VCaP (cell line): ENCODE measurements at regions not wholly inside any gene's neighbourhood (a gene's known extent, or its start where the extent isn't known, plus 50 kb on each side); places are given as distances from the start of the nearest gene placed in this dataset.

Experiments
- H3K27ac ChIP-seq: fragments of 450-650 bp; 2 replicates; pipeline ENCODE4 v1.5.1; 2017
- CTCF ChIP-seq: fragments of 450-650 bp; conservative IDR thresholded peaks from 2 replicates; pipeline ENCODE4 v1.5.1; 2017; ENCODE audit warnings: mild to moderate bottlenecking, moderate library complexity

GRCh38 chr2:228875152-228875900 lies 395.8 kb downstream of the PID1 start:
- H3K27ac ChIP-seq: no peak overlapping the region
- TF ChIP-seq CTCF: no peak

DNA sequence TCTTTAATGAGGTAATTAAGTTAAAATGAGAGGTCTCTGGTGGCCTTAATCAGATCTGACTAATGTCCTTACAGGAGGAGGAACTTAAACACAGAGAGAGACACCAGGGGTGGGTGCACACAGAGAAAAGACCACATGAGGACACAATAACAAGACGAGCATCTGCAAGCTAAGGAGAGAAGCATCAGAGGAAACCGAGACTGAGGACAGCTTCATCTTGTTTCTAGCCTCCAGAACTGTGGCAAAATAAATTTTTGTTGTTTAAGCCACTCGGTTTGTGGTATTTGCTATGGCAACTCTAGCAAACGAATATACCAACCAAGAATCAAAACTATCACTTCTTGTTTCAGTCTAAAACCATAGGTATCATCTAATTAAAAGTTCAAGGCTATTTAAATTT lies 400.1 kb downstream of the PID1 start:
- no peak for TF ChIP-seq CTCF
- no peak overlapping the region for H3K27ac ChIP-seq

DNA sequence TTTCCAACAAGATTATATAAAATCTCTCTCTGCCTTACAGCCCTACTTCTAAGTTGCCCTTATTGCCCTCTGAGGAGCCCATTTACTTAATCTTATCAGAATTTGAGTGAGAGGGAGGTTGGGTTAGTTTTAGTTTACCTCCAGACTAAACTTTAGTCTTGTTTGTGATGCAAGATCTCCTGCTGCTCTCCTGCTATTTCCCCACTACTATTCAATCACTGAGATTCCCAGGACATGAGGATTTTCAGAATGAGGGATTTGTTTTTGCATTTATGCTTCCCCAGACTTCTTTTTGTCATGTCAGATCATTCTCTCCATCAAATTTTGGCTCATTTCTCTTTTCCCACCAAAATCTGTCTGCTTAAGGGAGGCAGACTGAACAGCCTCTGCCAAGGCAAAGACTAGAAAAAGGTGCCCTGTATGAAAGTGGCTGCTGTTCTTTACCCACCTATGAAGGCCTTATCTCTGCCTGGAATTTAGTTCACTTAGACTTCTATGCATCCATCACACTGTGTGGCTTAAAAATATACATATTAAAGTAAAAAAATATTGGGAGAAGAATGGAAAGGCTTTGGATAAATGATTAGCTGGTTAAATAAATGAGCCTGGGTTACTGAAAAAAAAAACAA lies 401.3 kb downstream of the PID1 start:
- TF ChIP-seq CTCF: no peak

DNA sequence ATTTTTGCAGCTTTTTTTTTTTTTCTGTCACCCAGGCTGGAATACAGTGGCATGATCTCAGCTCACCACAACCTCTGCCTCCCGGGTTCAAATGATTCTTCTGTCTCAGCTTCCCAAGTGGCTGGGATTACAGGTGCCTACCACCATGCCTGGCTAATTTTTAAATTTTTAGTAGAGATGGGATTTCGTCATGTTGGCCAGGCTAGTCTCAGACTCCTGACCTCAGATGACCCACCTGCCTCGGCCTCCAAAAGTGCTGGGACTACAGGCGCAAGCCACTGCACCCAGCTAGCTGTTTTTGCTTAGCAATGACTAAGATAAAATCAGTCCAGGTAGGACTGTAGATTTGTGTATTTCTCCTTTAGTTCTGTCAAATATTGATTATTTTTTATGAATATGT lies 403.7 kb downstream of the PID1 start:
- no peak for TF ChIP-seq CTCF
- H3K27ac ChIP-seq: no peak overlapping the region

More for the DNA sequence above, 401.3 kb downstream of the PID1 start:
- H3K27ac ChIP-seq: no peak overlapping the region

GRCh38 chr2:228866781-228867180 lies 404.3 kb downstream of the PID1 start:
- H3K27ac ChIP-seq: no peak overlapping the region
- no peak for TF ChIP-seq CTCF

GRCh38 chr2:228866044-228866443 lies 405.0 kb downstream of the PID1 start:
- H3K27ac ChIP-seq: no peak overlapping the region
- TF ChIP-seq CTCF: no peak

DNA sequence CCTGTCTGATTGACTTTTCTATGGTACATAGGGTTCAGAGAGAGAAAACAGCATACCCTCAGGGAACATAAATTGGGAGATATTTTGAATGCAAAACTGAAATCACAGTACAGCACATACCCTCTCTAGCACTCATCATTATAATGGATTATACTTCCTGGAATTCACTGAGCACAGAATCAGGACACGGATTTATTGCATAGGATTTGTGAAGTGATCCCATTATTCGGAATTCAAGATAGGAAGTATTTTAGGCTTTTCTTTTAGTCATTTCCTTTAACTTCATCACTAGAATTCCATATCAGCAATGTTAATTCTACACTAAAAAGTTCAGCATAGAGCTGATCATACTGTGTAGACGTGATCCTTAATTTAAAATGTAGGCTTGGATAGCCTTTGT lies 407.0 kb downstream of the PID1 start:
- no peak for TF ChIP-seq CTCF
- H3K27ac ChIP-seq: no peak overlapping the region
